ENCODE measurements at regions not wholly inside any gene's neighbourhood (a gene's known extent, or its start where the extent isn't known, plus 50 kb on each side); places are given as distances from the start of the nearest gene placed in this dataset.

DNA sequence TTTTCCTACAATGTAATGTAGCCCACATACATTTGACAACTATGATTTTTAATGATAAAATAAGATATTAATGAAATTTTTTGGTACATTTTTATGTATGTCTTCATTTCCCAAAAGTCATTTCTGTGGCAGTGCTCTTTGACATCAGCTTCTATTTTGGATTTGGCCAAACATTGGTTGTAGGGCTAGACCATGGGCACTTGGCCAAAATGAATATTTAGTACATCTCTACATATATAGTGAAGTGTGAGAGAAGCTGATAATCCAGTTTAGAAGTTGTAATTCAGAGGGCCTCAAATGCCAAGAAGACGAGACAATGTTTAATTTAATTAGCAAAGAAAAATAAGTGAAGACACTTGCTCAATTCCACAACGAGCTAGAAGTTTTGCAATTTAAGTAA lies 724.9 kb upstream of the SOX9 start:
- TF ChIP-seq, protein P1, sequence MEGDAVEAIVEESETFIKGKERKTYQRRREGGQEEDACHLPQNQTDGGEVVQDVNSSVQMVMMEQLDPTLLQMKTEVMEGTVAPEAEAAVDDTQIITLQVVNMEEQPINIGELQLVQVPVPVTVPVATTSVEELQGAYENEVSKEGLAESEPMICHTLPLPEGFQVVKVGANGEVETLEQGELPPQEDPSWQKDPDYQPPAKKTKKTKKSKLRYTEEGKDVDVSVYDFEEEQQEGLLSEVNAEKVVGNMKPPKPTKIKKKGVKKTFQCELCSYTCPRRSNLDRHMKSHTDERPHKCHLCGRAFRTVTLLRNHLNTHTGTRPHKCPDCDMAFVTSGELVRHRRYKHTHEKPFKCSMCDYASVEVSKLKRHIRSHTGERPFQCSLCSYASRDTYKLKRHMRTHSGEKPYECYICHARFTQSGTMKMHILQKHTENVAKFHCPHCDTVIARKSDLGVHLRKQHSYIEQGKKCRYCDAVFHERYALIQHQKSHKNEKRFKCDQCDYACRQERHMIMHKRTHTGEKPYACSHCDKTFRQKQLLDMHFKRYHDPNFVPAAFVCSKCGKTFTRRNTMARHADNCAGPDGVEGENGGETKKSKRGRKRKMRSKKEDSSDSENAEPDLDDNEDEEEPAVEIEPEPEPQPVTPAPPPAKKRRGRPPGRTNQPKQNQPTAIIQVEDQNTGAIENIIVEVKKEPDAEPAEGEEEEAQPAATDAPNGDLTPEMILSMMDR (IDR thresholded peaks at IDR 0.05), result no peak
- no peak for TF ChIP-seq POLR2A (IDR thresholded peaks at IDR 0.05)
